Heart left ventricle (tissue), 16 donors: ENCODE measurements at regions not wholly inside any gene's neighbourhood (a gene's known extent, or its start where the extent isn't known, plus 50 kb on each side); places are given as distances from the start of the nearest gene placed in this dataset.
A peak's percentile ranks its signal among the peaks of the same experiment; 100 is the strongest.
"Not testable (repeated sequence)": the region's sequence is repeated elsewhere in the genome, so short reads cannot be mapped to it uniquely, and the experiment has no call there.

Experiments
- ATAC-seq, 4 donors: fragments of 200-7000 bp; cut with Tn5 transposase; one replicate each; pipeline ENCODE4 v1.9.1; 2020 to 2022; ENCODE audit warnings: moderate library complexity in 4 of 4, mild to moderate bottlenecking in 3 of 4, moderate number of reproducible peaks in 1 of 4
- DNase-seq, 5 donors: peaks; one replicate each; pipeline ENCODE4 v3.0.0-alpha.2; 2020
- H3K27ac ChIP-seq, 12 donors: fragments of 200-600 bp; sonication (generic) in 4 of 12; one replicate each; pipeline versions ENCODE4 v1.5.0 to v1.8.0; 2016 to 2022; ENCODE audit warnings: mild to moderate bottlenecking in 2 of 12
- H3K27me3 ChIP-seq, 9 donors: fragments of 200-600 bp; sonication (generic) in 2 of 9; one replicate each; pipeline versions ENCODE4 v1.5.1 to v1.8.0; 2016 to 2022; ENCODE audit warnings: mild to moderate bottlenecking in 3 of 9
- H3K36me3 ChIP-seq, 9 donors: fragments of 200-600 bp; sonication (generic) in 2 of 9; one replicate each; pipeline versions ENCODE4 v1.5.0 to v1.8.0; 2018 to 2022; ENCODE audit warnings: mild to moderate bottlenecking in 2 of 9
- H3K4me1 ChIP-seq, 12 donors: fragments of 200-600 bp; sonication (generic) in 4 of 12; one replicate each; pipeline versions ENCODE4 v1.5.0 to v1.8.0; 2016 to 2022; ENCODE audit warnings: mild to moderate bottlenecking in 3 of 12
- H3K4me3 ChIP-seq, 12 donors: fragments of 200-600 bp; sonication (generic) in 4 of 12; one replicate each; pipeline versions ENCODE4 v1.5.0 to v1.8.0; 2017 to 2022; ENCODE audit warnings: mild to moderate bottlenecking in 9 of 12, moderate library complexity in 4 of 12
- H3K9me3 ChIP-seq, 12 donors: fragments of 200-600 bp; sonication (generic) in 4 of 12; one replicate each; pipeline versions ENCODE4 v1.5.0 to v1.8.0; 2016 to 2022; ENCODE audit warnings: mild to moderate bottlenecking in 1 of 12
- CTCF ChIP-seq, 12 donors: fragments of 200-600 bp; sonication (generic) in 4 of 12; IDR thresholded peaks; one replicate each; pipeline versions ENCODE4 v1.5.0 to v1.8.0; 2018 to 2022; ENCODE audit warnings: antibody characterized with exemption in 12 of 12, mild to moderate bottlenecking in 5 of 12
- POLR2A ChIP-seq, 2 donors: fragments of 450-650 bp; IDR thresholded peaks; one replicate each; pipeline ENCODE4 v1.6.1; 2017; ENCODE audit warnings: antibody characterized with exemption in 2 of 2, mild to moderate bottlenecking in 2 of 2, moderate library complexity in 2 of 2
- WGBS, 4 donors: extraction: QIAGEN DNeasy Blood & Tissue Kit in 2 of 4; methylation state at CpG; one replicate each; pipeline versions ENCODE4 v1.1.5 to v1.1.7; 2013 to 2018; 5-methylcytosine and 5-hydroxymethylcytosine counted together
- intact Hi-C, 10 donors: fragments of 100-400 bp; cut with DNase I; formaldehyde crosslinking; loops; one replicate each; pipeline versions ENCODE4 v1.11.1 to v1.14.2; 2022
- donor health status: ischemic (EF 13 %, LVEDD 7.1; RV severe dilation, severe dysfunction).
- donor health status: healthy with polysubstance abuse.
- donor health status: DM: no; HTN: yes; CAD: no.
- donor health status: DM: no; HTN: no; CAD: no.
- donor health status: ischemic (EF 25% LVEDD 6.9; RV normal size, moderate dysfunction).
- donor health status: ischemic (EF 25% LVEDD 5.7; RV mildly dilated, moderate dysfunction).
- donor health status: healthy.
- donor health status: DM: yes; HTN: yes; CAD: no.
- donor health status: ischemic (EF 35%, LVEDD 5.7; RV mildly dilated, moderate dysfunction).
- donor health status: nonischemic (EF 11% LVEDD 7.7; RV severe dilation, severe dysfunction).
- donor health status: DM: yes; HTN: yes; CAD: no.
- donor health status: PGD.
- donor health status: ischemic (EF 29% LVEDD 5.4; RV normal size, mild dysfunction).
- donor health status: nonischemic (EF 23%, LVEDD 6.1; RV moderate dilation, normal function).

DNA sequence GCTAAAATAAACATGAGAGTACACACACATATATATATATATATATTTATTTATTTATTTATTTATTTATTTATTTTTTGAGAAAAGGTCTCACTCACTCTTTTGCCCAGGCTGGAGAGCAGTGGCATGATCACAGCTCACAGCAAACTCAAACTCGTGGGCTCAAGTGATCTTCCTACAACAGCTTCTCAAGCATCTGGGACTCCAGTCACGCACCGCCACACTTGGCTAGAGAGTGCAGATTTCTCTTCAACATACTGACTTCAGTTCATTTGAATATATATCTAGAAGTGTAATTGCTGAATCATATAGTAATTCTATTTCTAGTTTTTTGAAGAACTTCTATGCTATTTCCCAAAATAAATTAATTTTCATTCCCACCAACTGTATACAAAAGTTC is 1711.8 kb downstream of the SLITRK5 start:
- Histone ChIP-seq H3K36me3 (no peaks in the 10 kb centered on the region), H3K9me3 (no peaks in the 10 kb centered on the region), H3K4me1 (no peaks in the 10 kb centered on the region), H3K27ac (no peak overlapping the region), H3K4me3 (no peak overlapping the region), H3K27me3 (no peaks in the 10 kb centered on the region)
- 91 to 94% (median 93%) methylated on average over 3 of the region's 3 CpGs for WGBS, 4 donors
- ATAC-seq (no peak), DNase-seq (no peak)
- TF ChIP-seq CTCF (IDR thresholded peaks at IDR 0.05): no peak
- no peak for TF ChIP-seq POLR2A (IDR thresholded peaks at IDR 0.05)
- intact Hi-C loops: no loop called here

DNA sequence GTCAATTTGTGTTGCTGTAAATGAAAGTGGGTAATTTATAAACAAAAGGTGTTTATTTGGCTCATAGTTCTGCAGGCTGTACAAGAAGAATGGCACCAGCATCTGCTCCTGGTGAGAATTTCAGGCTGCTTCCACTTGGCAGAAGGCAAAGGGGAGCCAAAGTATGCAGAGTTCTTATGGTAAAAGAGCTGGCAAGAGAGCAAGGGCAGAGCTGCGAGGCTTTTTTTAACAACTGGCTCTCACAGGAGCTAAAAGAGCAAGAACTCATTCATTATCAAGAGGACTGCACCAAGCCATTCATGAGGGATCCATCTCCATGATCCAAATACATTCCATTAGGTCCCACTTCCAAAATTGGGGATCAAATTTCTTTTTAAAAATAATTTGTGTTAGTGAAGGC is 1712.7 kb downstream of the SLITRK5 start:
- intact Hi-C loops: no loop called here
- no peaks in the 10 kb centered on the region for H3K27me3 ChIP-seq
- WGBS, 4 donors: 35 to 46% (median 44%) methylated on average over 1 of the region's 1 CpG
- H3K4me3 ChIP-seq: no peak overlapping the region
- peak in 3 of 4 donors; percentile 43 to 82 (median 62) for ATAC-seq
- no peak for TF ChIP-seq POLR2A (IDR thresholded peaks at IDR 0.05)
- TF ChIP-seq CTCF (IDR thresholded peaks at IDR 0.05): no peak
- peak in 1 of 5 donors; percentile 11 for DNase-seq
- no peaks in the 10 kb centered on the region for H3K9me3 ChIP-seq
- H3K4me1 ChIP-seq: no peaks in the 10 kb centered on the region
- H3K36me3 ChIP-seq: no peaks in the 10 kb centered on the region
- H3K27ac ChIP-seq: no peak overlapping the region

- no peaks in the 10 kb centered on the region for H3K27me3 ChIP-seq
- DNase-seq (no peak), ATAC-seq (no peak)
- WGBS, 4 donors: 48 to 56% (median 49%) methylated on average over 4 of the region's 4 CpGs
- H3K4me3 ChIP-seq: no peak overlapping the region
- peaks cover 0 to 20% (median 3%) of the 10 kb centered on the region in 12 donors for H3K9me3 ChIP-seq
- intact Hi-C loops: no loop called here
- no peaks in the 10 kb centered on the region for H3K4me1 ChIP-seq
- TF ChIP-seq CTCF (IDR thresholded peaks at IDR 0.05) (no peak), POLR2A (IDR thresholded peaks at IDR 0.05) (no peak)
- H3K36me3 ChIP-seq: no peaks in the 10 kb centered on the region
- H3K27ac ChIP-seq: no peak overlapping the region
These were observed 1722.7 kb downstream of the SLITRK5 start for GRCh38 chr13:89393758-89394304.

DNA sequence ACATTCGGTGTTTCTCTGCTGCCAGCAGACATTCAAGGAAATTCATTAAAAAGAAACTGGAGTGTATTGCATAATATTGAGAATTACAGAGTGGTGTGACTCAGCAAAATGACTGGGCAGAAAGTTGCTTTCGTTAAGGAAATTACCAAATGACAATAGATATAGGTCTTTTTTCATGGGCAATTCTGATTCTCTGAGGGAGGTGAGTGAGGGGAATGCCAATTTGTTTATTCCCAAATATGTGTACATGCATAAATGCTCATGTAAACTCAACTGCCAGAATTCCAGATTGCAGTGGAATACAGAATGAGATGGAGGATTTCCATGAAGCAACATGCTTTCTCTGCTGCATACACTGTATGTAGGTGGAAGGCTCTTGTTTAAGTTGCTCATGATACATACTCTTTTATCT is 1730.1 kb downstream of the SLITRK5 start:
- peak overlapping the region in 1 of 12 donors; percentile 17 for H3K27ac ChIP-seq
- peaks cover 0 to 5% (median 0%) of the 10 kb centered on the region in 12 donors for H3K4me1 ChIP-seq
- intact Hi-C loops: no loop called here
- H3K9me3 ChIP-seq: peaks cover 0 to 20% (median 3%) of the 10 kb centered on the region in 12 donors
- 47 to 56% (median 53%) methylated on average over 2 of the region's 2 CpGs for WGBS, 4 donors
- no peak for ATAC-seq
- no peaks in the 10 kb centered on the region for H3K27me3 ChIP-seq
- no peak for DNase-seq
- no peaks in the 10 kb centered on the region for H3K36me3 ChIP-seq
- TF ChIP-seq POLR2A (IDR thresholded peaks at IDR 0.05): no peak
- no peak overlapping the region for H3K4me3 ChIP-seq

DNA sequence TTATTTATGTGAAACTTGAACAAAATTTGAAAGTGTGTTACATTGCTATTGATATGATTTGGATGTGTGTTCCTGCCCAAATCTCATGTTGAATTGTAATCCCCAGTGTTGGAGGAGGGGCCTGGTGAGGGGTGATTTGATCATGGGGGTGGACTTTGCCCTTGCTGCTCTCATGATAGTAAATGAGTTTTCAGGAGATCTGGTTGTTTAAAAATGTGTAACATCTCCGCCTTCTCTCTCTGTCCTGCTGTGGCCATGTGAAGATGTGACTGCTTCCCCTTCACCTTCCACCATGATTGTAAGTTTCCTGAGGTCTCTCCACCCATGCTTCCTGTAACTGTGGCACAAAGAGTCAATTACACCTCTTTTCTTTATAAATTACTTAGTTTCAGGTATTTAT is 1731.0 kb downstream of the SLITRK5 start:
- Histone ChIP-seq H3K36me3 (no peaks in the 10 kb centered on the region), H3K4me3 (no peak overlapping the region), H3K27me3 (no peaks in the 10 kb centered on the region), H3K4me1 (peaks cover 0 to 5% (median 0%) of the 10 kb centered on the region in 12 donors), H3K27ac (no peak overlapping the region), H3K9me3 (peaks cover 0 to 12% (median 3%) of the 10 kb centered on the region in 12 donors)
- ATAC-seq: no peak
- TF ChIP-seq POLR2A (IDR thresholded peaks at IDR 0.05) (no peak), CTCF (IDR thresholded peaks at IDR 0.05) (no peak)
- DNase-seq: no peak
- intact Hi-C loops: no loop called here
- 81 to 97% (median 93%) methylated on average over 1 of the region's 1 CpG for WGBS, 4 donors

DNA sequence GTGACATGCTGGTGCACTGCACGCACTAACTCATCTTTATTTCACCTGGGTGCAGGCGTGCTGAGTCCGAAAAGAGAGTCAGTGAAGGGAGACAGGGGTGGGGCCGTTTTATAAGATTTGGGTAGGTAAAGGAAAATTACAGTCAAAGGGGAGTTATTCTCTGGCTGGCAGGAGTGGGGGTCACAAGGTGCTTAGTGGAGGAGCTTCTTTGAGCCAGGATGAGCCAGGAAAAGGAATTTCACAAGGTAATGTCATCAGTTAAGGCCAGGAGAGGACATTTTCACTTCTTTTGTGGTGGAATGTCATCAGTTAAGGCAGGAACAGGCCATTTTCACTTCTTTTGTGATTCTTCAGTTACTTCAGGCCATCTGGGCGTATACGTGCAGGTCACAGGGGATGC is 1734.9 kb downstream of the SLITRK5 start:
- H3K4me3 ChIP-seq, intact Hi-C loops, H3K4me1 ChIP-seq, H3K27ac ChIP-seq, DNase-seq, H3K9me3 ChIP-seq, H3K36me3 ChIP-seq, ATAC-seq, H3K27me3 ChIP-seq: not testable (repeated sequence)
- 86 to 91% (median 88%) methylated on average over 6 of the region's 6 CpGs for WGBS, 4 donors
